IMR-90 (cell line): ENCODE measurements at regions not wholly inside any gene's neighbourhood (a gene's known extent, or its start where the extent isn't known, plus 50 kb on each side); places are given as distances from the start of the nearest gene placed in this dataset.

Experiments used
- ELK1 ChIP-seq: fragments of 150-350 bp; IDR thresholded peaks from 2 replicates; pipeline ENCODE4 v1.6.1; 2016; ENCODE audit warnings: low read depth, mild to moderate bottlenecking, low read length, moderate library complexity, borderline replicate concordance
- POLR2A ChIP-seq: IDR thresholded peaks from 2 replicates; pipeline ENCODE4 v1.6.1; 2012; ENCODE audit warnings: mild to moderate bottlenecking, low read depth, low read length

GRCh38 chr13:37488726-37489125, 109.8 kb downstream of the POSTN start:
- TF ChIP-seq POLR2A (no peak), ELK1 (no peak)
